Left lobe of liver (tissue), 2 donors: ENCODE measurements at regions not wholly inside any gene's neighbourhood (a gene's known extent, or its start where the extent isn't known, plus 50 kb on each side); places are given as distances from the start of the nearest gene placed in this dataset.
"Not testable (repeated sequence)": the region's sequence is repeated elsewhere in the genome, so short reads cannot be mapped to it uniquely, and the experiment has no call there.

Experiments
- ATAC-seq: fragments of 200-7000 bp; cut with Tn5 transposase; one replicate; pipeline ENCODE4 v1.9.1; 2020; ENCODE audit warnings: mild to moderate bottlenecking, moderate library complexity
- DNase-seq: peaks from one replicate; pipeline ENCODE4 v3.0.0-alpha.2; 2020; ENCODE audit warnings: low spot score
- donor health status: DM: no; HTN: no; CAD: no; lungs with moderate emphysema.
- donor health status: DM: no; HTN: yes; CAD: no.

DNA sequence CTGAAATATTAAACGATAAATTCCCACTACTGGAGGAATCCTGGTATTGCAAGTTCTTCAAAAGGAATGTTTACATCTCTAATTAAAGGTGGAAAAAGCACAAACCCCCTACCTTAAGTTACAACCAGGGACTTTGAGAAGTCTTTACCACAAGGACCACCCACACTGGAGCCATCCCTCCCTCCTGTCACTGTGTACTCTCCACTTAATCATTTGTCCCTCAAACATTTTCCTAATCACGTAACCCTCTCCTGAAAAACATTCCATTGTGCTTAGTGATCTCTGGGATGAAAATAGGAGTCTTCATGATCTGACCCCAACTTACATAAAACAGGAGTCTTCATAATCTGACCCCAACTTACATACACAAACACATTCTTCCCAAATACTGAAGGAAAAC is 85.7 kb downstream of the SUCLG1 start:
- DNase-seq = no peak
- no peak for ATAC-seq

DNA sequence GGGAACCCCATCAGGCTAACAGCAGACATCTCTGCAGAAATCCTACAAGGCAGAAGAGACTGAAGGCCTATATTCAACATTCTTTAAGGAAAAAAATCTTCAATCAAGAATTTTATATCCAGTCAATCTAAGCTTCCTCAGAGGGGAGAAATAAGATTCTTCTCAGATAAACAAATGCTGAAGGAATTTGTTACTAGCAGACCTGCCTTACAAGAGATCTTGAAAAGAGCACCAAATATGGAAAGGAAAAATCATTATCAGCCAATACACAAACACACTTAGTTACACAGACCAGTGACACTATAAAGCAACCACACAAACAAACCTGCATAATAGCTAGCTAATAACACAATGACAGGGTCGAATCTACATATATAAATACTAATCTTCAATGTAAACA is 96.5 kb downstream of the SUCLG1 start:
- no peak for DNase-seq
- no peak for ATAC-seq

DNA sequence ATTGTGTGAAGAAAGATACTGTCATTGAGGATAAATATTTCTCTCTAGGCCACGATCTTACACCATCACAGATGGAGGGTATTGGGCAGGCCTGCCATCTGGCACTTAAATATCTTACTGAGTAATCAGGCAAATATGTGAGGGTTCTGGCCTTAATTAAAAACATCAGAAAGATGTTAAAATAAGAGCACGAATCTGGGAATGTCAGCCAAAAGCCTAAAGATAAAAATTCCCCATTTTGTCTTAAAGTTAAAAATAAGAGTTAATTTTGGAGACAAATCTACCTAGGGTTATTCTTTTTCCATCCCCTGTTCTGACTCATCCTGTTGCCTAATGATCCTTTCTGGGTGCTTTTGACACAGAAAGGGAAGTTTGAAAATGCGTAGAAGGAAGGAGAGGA is 121.0 kb downstream of the SUCLG1 start:
- no peak for ATAC-seq
- DNase-seq = no peak

DNA sequence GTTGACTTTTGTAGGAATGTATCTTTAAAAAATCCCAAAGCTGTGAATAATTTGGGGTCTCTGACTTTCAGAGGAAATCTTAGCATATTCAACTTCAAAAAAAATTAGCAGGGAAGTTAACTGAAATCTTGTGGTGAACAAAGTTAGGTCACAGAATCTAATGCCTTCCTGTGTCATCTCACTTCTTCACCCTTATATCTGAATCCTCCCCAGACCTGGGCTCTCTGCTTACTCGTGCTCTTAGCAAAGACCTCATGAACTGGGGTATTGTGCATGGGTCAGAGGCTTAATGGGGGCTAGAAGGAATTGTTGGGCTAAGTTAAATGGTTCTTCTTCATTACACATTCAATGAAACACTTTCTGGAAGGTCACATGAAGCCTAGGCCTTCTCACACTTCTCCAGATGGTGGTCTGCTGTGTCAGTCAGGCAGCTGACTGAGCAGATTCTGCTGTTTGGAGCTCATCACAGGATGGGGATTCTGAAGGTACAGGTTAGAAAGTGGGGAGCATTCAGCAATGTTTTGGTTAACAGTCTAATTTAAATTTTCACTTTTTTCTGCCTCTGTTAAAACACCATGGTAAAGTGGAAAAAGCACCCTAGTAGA is 131.3 kb downstream of the SUCLG1 start:
- ATAC-seq (no peak), DNase-seq (no peak)

DNA sequence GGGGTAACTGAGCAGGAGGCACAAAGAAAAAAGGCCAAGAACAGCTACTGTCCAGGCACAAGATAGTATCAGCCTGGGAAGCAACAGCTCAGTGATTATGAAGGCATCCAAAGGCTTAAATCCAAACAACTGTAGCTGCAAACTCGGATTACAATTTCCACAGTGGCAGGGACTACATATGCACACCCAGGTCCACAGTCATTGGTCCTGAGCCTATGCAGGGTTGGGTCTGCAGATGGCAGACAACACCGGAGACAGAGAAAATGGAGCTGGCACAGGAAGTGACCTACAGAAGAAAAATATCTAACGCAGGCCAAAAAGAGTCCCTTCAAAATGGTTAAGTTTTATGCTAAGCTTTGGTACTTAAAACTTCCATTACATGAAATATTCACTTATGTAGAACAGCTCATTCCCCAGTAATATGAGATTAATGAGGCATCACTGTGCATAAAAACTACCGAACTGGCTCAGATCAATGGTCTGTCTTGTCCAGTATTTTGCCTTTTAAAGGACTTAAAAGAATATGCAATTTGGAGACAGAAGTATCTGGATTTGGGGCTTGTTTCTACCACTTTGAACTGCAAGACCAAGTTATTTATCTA is 132.1 kb downstream of the SUCLG1 start:
- no peak for DNase-seq
- no peak for ATAC-seq

DNA sequence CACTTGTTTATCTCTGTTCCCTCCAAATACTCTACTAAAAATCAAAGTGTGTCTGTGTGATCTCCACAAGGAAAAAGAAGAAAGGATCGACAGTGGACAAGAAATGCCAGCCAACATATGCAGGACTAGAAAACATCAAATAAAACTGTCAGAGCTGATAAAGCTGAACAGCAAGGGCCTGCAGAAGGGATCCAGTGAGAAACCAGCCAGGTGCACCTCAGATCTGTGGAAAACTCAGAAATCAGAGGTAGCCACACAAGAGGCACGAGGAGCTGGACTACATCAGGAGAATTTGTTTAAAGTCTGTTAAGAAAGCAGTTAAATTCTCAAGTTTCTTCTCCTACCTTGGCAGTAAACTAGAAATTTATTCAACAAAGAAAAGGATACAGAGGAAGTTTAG is 135.2 kb downstream of the SUCLG1 start:
- DNase-seq (no peak), ATAC-seq (no peak)

DNA sequence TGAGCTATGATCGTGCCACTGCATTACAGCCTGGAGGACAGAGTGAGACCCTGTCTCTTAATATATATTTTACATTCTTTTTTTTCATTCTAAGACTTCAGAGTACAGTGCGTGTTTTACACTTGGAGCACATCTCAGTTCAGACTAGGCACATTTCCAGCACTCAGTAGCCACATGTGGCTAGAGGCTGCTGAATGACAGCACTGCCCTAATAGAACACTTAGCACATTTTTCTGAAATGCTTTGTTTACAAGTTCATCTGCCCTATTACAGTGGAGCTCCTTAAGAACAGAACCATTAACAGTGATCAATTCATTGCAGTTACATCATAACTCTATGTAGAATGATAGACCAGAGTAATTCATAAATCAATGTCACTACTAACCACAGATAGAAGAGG is 138.1 kb downstream of the SUCLG1 start:
- ATAC-seq (no peak), DNase-seq (no peak)

DNA sequence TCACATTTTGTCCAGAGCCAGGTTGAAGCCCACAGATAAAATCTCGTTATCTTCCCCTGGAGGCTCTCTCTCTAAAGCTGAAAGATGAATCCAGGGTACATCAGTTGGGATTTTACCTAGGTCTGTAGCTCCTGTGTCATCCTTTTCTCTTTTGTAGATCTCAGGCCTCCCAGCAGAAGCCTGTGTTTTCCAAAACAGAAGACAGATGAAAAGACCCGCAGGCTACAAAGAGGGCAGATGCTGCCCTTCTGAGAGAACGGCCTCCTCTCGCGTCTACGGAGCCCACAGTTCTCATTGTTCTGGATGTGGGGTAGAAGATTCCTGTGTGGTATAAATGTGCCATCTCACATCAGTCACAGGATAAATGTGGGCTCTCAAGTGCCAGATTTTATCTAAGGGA is 139.5 kb downstream of the SUCLG1 start:
- no peak for DNase-seq
- no peak for ATAC-seq

DNA sequence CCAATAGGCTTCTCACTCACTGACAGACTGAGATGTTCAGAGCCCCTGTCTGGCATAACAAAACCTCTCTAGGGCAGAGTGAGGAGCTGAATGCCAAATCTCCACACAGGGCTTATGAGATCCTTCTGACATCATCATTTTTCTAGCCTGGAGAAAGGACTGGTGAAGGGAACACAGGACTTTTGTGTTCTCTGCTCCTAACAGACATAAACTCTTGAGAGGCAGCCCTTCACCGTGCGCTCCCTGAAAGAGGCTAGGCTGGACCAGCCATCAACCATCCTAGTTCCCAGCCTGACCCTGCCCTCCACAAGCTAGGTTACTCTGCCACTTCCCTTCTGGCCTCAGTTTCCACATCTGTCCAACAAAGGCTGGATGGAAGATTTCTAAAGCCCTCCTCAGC is 141.9 kb downstream of the SUCLG1 start:
- DNase-seq = no peak
- ATAC-seq = no peak

DNA sequence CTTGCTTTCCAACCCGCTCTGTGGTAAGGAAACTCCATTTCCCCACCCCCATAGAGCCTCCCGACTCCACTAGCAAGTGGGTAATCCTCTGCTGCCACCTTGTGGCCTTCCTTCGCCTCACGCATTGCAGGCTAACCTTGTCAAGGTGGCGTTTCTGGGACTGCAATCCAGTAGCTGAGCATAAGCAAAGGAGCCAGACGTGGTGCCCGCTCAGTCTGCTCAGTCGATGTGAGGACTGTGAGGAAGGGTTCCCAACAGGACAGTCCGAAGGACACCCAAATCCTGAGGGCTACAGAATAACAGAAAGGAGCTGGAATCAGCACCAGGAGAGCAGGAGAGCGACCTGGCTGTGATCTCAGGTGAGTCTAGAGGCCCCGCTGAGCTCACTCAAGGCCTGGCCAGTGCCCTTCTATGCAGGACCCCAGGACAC is 144.2 kb downstream of the SUCLG1 start:
- ATAC-seq (peak; percentile 100), DNase-seq (peak; percentile 84)

DNA sequence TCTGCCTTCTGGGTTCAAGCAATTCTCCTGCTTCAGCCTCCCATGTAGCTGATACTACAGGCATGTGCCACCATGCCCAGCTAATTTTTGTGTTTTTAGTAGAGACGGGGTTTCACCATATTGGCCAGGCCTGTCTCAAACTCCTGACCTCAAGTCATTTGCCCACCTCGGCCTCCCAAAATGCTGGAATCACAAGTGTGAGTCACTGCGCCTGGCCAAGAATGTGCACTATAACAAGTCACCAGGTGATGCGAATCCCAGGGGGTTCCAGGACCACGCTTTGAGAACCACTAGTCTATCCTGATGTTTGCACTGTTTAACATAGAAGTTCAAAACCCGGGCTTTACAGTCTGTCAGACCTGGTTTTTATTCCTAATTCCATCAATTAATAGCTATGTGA is 144.8 kb downstream of the SUCLG1 start:
- ATAC-seq (no peak), DNase-seq (no peak)

DNA sequence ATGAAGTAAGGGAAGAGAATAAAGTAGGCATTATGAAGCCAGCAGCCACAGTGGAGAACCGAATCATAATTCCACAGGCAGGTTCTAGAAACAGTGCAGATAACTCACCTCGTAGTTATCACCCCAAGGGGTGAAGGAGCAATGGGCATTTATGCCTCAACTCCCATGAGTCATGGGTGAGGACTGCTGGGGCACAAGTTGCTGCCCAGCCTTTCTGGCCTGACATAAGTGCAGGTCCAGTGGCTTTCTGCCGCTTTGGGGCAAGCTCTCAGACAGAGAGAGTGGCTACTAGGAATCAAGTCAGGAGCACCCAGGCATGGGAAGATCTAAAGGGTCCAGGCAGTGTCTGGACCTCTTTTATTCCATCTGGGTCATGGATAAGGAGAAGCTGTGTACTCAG is 149.8 kb downstream of the SUCLG1 start:
- DNase-seq = no peak
- ATAC-seq = no peak

DNA sequence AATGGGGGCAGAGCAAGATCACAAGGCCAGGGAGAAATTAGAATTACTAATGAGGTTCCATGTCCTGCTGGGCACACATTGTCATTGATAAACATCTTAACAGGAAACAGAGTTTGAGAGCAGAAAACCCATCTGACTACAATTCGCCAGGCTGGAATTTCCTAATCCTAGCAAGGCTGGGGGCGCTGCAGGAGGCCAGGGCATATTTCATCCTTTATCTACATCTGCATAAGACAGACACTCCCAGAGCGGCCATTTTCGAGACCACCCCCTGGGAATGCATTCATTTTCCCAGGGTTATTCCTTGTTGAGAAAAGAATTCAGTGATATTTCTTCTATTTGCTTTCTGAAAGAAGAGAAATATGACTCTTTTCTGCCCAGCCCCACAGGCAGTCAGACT is 152.7 kb downstream of the SUCLG1 start:
- ATAC-seq = no peak

DNA sequence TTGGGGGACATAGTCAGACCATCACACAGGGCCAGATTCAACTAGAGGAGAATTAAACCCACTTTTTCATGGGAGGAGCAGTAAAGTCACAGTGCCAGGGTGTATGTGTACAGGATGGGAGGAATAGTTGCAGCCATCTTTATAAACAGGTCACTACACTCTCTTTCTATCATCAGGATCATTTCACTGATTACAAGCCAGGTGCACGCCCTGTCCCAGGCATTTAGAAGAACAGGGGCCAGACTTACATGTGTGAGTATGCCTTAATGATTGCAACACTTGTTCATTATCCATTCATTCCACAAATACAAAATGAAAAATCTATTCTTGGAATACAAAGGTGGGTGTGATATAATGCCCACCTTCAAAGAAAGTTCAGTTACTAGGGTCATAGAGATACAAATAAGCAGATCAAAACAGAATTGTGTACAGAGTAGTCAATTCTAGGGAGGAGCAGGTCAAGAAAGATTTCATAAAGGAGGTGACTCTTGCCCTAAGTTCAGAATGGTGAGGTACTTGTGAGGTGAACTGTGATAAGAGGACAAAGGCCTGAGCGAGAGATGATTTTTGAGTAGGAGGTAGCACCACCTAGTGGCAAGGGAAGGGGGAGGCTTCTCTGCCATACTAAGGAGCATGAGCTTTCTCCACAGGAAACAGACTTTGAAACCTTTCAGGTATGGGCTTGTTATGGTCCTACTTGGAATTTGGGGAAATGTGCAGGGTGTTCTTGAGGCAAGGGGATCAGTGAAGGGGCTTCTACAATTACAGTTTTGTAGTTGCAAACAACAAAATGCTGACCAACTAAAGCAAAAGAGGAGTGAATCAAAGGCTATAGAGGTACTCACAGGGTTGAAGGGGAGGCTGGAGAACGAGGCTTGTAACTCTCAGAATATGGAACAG is 156.3 kb downstream of the SUCLG1 start:
- peak; percentile 100 for ATAC-seq

More for the DNA sequence above, 152.7 kb downstream of the SUCLG1 start:
- no peak for DNase-seq

DNA sequence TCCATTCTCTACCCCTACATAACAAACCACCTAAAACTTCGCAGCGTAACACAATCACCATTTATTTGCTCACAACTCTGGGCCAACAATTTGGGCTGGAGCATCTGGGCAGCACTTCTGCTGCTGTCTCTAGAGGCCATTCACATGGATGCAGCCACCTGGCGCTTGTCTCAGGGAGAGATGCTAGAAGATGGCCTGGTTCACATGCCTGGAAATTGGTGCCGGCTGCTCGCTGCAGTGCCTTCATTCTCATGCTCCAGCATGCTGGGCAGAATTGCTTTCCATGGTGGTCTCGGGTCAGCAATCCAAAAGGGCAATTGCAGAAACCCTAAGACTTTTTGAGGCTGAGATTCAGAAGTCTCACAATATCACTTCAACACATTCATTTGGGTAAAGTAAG is 157.4 kb downstream of the SUCLG1 start:
- DNase-seq (no peak), ATAC-seq (no peak)

More for the DNA sequence above, 156.3 kb downstream of the SUCLG1 start:
- no peak for DNase-seq

DNA sequence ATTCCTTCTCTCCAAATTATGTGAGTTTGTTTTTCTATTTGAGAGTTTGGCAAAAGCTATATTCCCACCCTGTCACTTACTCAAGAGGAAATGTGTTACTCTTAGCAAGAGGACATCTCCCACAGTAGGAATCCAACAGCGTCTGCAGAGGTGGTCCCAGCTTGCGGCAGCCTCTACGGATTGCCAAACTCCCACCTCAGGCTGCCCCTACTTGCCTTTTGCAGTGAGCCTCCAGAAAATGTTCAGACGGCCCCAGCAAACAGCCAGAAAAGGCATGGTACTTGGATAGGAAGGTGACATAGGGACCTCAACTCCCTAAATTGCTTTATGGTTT is 158.4 kb downstream of the SUCLG1 start:
- DNase-seq (no peak), ATAC-seq (no peak)

DNA sequence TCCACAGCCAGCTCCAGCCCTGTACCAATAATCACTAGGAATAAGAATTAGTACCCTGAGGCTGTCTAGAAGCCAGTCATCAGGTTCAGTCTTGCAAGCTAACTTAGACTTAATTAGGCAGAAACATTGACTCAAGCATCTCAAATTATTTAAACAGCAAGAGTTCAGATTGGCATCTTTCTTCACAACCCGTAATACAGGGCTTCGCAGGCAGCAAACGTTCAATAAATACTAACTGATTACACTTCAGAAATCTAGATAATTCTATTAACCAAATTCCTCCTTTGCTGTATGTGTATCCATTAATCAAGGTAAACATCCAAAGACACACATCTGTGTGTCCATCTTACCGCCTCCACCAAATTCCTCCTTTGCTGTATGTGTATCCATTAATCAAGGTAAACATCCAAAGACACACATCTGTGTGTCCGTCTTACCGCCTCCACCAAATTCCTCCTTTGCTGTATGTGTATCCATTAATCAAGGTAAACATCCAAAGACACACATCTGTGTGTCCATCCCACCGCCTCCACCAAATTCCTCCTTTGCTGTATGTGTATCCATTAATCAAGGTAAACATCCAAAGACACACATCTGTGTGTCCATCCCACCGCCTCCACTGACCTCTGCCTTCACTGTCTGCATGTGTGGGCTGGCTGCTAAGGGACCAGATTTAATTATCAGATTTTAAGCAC is 158.9 kb downstream of the SUCLG1 start:
- not testable (repeated sequence) for ATAC-seq, DNase-seq

DNA sequence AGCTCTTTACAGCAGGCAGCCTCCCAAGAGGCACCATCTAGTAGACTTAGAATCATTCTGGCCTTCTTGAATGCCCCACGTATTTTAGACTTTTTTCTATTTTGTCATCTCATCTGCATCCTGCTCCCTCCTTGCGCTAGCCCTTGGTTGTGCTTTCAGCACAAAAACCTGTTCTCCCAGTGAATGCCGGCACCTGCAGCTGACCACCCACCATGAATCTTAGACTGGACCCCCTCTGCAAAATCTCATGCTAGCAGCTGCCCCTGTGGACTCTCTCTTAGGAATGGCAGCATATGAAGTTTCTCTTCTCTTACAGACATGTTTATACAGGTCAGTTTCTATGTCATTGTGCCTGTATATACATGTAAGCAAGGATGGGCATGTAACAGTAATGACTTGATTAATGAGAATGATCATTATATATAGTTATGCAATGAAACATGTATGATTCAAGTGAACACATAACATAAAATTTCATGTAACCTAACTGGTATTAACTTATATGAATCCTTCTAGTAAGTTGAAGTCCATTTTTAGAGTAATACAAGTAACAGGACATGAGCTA is 159.8 kb downstream of the SUCLG1 start:
- no peak for DNase-seq
- no peak for ATAC-seq

DNA sequence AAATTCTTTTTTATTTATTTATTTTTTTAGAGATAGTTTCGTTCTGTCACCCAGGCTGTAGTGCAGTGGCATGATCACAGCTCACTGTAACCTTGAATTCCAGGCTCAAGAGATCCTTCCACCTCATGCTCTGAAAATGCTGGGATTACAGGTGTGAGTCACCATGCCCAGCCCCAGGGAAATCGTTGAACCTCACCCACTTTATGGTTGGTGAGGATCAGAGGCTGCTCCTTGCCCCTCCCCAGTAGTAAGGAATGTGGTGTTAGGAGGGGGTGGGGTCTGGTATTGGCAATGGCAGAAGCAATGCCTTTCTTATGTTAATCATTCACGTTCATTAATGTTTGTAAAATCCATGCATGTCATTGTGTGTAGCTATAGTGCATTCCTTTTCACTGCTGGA is 161.9 kb downstream of the SUCLG1 start:
- DNase-seq (no peak), ATAC-seq (no peak)

DNA sequence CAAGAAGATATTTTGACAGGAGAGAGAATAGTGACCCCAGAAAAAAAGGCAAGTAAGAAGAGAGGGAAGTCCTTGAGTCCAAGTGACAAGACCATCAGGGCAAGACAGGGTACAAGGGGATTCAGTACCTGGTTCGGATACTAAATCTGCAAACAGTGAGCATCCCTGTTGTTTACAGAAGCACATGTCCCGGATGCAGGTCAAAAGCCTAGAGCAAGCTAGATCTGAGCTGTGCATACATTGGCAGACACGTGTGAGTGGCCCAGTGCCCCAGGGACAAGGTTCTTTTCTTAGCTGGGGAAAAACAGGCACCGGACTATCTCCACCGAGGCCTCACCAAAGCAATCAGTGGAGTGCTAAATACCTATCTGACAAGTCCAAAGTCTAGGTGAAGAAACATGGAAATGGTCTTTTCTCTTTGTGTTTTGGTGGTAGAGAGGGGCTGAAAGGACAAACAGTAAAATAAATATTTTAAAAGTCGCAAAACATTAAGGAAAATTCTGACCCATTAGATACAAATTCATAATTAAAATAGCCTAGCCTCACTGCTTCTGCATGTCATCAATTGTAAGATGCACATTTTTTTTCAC is 165.2 kb downstream of the SUCLG1 start:
- DNase-seq = peak; percentile 82
- peak; percentile 97 for ATAC-seq

DNA sequence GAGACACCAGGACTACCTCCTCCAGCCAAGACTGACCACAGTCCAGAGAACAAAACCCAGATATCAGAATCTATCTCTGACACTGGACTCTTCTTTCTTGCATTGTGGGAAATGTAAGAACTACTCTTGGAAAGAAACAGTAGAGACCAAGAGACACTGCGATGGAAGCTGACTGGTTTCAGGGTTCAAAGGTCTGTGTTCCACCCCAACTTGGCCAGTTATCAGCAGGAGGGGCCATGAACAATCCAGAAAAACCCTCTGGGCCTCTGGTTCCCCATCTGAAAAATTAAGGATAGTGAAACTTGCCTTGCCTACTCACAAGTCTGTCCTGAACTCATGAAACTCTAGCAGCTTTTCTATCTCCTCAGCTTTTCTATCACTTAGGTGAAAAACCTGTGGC is 166.5 kb downstream of the SUCLG1 start:
- ATAC-seq = peak; percentile 47
- DNase-seq = no peak
